Stimulated activated naive CD8-positive, alpha-beta T cell treated with anti-CD3 and anti-CD28 coated beads, Interleukin-15, Interleukin-2, amounts not matched to agents 100 ng/mL and 50 ng/mL, for 24 hours (primary cell): ENCODE measurements at regions not wholly inside any gene's neighbourhood (a gene's known extent, or its start where the extent isn't known, plus 50 kb on each side); places are given as distances from the start of the nearest gene placed in this dataset.

Source experiments
- H3K27ac Mint-ChIP-seq: one replicate; pipeline ENCODE4 v1.8.0; 2021; ENCODE audit warnings: mild to moderate bottlenecking, mixed read lengths
- H3K27me3 Mint-ChIP-seq: one replicate; pipeline ENCODE4 v1.8.0; 2021; ENCODE audit warnings: mixed read lengths
- H3K36me3 Mint-ChIP-seq: one replicate; pipeline ENCODE4 v1.8.0; 2021; ENCODE audit warnings: low read depth, mixed read lengths
- H3K4me1 Mint-ChIP-seq: one replicate; pipeline ENCODE4 v1.8.0; 2021; ENCODE audit warnings: low read depth, mixed read lengths
- H3K4me3 Mint-ChIP-seq: one replicate; pipeline ENCODE4 v1.8.0; 2021; ENCODE audit warnings: mild to moderate bottlenecking, mixed read lengths
- H3K9me3 Mint-ChIP-seq: one replicate; pipeline ENCODE4 v1.8.0; 2021; ENCODE audit warnings: mixed read lengths

DNA sequence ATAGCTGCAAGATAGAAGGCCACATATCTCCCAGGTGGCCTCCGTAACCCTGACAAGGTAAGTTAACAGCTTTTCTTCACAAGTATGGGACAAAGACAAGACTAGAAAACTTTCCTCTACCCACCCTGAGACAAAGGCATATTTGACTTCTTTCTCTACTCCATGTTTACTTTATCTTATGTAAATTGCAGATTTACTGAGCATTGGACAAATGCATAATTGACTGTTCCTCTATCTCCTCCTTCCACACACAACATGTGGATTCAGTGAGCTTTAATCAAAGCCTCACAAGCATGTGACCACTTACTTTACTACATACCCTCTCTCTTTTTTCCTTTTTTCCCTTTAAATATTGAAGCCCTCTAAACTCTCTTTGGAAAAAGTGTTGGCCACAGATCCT is 289.1 kb upstream of the TMTC1 start:
- no peak overlapping the region for H3K4me3 Mint-ChIP-seq
- H3K4me1 Mint-ChIP-seq = no peaks in the 10 kb centered on the region
- peaks cover 2% of the 10 kb centered on the region for H3K9me3 Mint-ChIP-seq
- no peaks in the 10 kb centered on the region for H3K27me3 Mint-ChIP-seq
- no peaks in the 10 kb centered on the region for H3K36me3 Mint-ChIP-seq
- no peak overlapping the region for H3K27ac Mint-ChIP-seq

DNA sequence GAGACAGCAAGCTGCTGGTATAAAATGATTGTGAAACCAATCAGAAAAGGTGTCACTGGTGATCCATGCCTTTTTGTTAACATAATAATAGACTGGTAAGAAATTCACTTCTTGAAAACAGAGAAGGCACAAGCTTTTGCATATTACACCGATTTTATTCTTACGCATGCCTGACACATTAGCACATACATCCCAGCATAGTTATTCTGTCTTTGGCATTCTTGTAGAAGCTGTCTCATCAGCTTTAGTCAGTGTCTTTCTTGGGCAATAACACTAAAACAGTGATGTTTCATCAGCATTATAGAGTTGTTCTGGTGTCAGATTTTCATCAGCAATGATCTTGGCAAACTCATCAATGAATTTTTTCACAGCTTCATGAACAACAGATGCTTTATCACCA is 283.4 kb upstream of the TMTC1 start:
- Mint-ChIP-seq H3K4me1 (no peaks in the 10 kb centered on the region), H3K4me3 (no peak overlapping the region), H3K27ac (no peak overlapping the region), H3K27me3 (no peaks in the 10 kb centered on the region), H3K36me3 (no peaks in the 10 kb centered on the region), H3K9me3 (no peaks in the 10 kb centered on the region)

DNA sequence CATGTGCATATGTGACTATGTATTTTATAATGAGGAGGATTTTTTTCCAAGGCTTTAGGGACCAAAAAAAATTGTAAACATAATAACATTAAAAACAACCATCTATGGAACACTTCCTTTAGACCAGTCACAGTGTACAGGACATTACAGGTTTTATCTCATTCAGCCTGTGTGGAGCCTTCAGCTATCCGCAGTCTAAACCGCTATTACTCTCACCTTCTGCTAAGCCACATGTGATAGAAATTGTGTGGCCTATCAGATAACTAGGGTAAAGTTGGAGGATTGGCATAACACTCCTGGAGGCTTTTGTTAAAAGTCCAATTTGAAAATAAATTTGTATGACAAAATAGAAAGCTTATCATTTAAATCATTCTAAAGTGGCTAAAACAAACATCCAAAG is 281.2 kb upstream of the TMTC1 start:
- Mint-ChIP-seq H3K27ac (no peak overlapping the region), H3K36me3 (no peaks in the 10 kb centered on the region), H3K4me3 (no peak overlapping the region), H3K27me3 (no peaks in the 10 kb centered on the region), H3K4me1 (no peaks in the 10 kb centered on the region), H3K9me3 (no peaks in the 10 kb centered on the region)

DNA sequence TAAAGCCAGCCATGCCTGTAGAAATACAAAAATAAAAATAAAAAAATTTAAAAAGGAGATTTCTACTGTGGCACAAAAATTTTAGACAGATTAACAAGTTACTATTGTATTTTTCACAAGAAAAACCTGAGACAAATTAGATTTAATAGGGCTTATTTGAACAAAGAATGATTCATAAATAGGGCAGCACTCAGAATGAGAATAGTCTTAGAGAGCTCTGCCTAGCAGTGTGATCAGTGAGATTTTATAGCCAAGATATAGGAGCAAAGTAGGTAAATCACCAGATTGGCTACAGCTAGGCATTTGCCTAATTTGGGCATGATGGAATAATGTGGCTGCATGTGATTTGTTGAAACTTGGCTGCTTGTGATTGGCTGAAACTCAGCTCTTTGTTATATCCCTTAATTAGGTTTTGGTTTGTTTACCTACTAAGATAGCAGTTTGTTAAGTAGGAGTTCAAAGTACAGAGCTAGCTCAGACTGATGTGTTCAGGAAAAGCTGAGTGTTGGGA is 279.7 kb upstream of the TMTC1 start:
- no peak overlapping the region for H3K27ac Mint-ChIP-seq

DNA sequence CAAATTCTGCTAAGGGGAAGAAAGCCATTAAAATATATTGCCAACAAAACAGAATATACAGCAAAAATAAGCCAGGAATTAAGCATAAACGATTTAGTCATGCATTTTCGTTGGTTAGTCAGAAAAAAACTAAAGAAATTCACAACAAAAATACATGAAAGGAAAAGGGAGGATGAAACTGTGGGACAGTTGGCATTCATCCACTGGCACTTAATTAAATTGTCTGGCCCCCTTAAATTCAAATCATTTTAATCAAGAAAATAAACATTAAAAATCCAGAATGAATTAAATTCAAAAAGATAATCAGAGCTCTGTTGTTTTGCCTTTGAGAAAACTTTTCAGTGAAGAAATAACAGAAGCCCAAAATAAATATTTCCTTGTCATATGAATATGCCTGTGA is 264.6 kb upstream of the TMTC1 start:
- Mint-ChIP-seq H3K27ac (no peak overlapping the region), H3K36me3 (no peaks in the 10 kb centered on the region), H3K9me3 (peaks cover 3% of the 10 kb centered on the region), H3K27me3 (no peaks in the 10 kb centered on the region), H3K4me3 (no peak overlapping the region), H3K4me1 (no peaks in the 10 kb centered on the region)

More for the DNA sequence above, 279.7 kb upstream of the TMTC1 start:
- H3K27me3 Mint-ChIP-seq = no peaks in the 10 kb centered on the region
- H3K4me3 Mint-ChIP-seq = no peak overlapping the region
- no peaks in the 10 kb centered on the region for H3K9me3 Mint-ChIP-seq
- H3K4me1 Mint-ChIP-seq = no peaks in the 10 kb centered on the region
- H3K36me3 Mint-ChIP-seq = no peaks in the 10 kb centered on the region

DNA sequence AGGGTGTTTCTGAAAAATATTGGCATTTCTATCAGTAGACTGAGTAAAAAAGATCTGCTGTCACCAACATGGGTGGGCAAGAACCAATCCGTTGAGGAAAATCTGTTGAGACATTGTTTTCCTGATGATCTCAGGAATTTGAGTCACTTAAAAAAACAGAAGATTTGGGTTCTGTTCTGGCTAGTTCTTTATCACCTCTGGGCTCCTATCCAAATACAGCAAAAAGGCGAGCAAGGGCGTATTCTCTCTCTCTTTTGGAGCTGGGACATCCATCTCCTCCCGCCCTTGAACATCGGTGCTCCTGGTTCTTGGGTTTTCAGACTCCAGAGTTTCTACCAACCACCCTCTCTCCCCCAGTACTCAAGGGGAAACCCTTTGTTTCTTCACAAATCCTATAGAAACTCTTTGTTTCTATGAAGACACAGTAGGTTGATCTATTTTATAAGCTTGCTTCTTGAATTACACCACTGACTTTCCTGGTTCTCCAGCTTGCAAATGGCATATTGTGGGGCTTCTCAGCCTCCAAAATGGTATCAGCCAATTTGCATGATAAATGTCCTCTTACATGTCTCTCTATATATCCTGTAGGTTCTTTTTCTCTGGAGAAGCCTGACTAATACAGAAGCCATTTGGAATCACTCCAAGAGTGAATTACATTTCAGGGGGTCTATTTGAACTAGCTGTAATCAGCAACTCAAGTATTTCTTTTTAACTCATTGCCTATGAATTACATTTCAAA is 263.9 kb upstream of the TMTC1 start:
- Mint-ChIP-seq H3K36me3 (no peaks in the 10 kb centered on the region), H3K4me3 (no peak overlapping the region), H3K9me3 (peaks cover 3% of the 10 kb centered on the region), H3K27ac (no peak overlapping the region), H3K4me1 (no peaks in the 10 kb centered on the region), H3K27me3 (no peaks in the 10 kb centered on the region)

DNA sequence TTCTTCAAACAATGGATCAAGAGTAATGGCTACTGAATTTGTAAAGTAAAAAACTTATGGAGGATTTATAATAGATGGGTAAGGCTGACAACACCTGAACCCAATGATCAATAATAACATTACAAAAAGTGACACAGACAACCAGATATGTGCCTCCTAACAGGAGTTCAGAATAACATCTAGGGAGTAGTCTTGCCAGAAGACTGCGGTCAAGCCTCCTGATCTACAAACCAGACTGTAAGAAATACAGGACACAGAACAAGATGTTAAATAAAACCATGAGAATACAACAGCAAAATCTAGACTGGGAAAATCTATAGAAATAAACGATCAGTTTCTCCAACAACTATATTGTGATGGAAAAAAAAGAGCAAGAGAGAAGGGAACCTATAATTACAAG is 262.6 kb upstream of the TMTC1 start:
- Mint-ChIP-seq H3K9me3 (peaks cover 3% of the 10 kb centered on the region), H3K4me3 (no peak overlapping the region), H3K27ac (no peak overlapping the region), H3K36me3 (no peaks in the 10 kb centered on the region), H3K4me1 (no peaks in the 10 kb centered on the region), H3K27me3 (no peaks in the 10 kb centered on the region)

DNA sequence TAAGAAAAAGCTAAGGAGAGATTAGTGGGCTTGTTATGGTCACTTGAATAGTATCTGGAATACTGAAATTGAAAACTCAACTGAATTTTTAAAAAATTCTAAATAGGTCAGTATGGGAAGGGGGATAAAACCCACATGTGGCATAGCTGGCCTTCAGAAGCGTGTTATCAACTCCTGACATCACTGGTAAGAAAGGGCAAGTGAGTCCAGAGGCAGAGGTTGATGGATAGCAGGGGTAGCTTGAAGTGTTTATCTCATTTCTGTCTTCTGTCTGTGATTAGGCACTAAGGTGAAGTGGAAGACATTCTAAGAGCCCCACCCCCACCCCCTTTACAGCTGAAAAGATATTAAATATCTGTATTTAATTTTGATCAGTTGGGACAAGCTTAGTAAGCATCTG is 261.4 kb upstream of the TMTC1 start:
- H3K27me3 Mint-ChIP-seq = no peaks in the 10 kb centered on the region
- H3K27ac Mint-ChIP-seq = no peak overlapping the region
- H3K36me3 Mint-ChIP-seq = no peaks in the 10 kb centered on the region
- no peak overlapping the region for H3K4me3 Mint-ChIP-seq
- no peaks in the 10 kb centered on the region for H3K4me1 Mint-ChIP-seq
- H3K9me3 Mint-ChIP-seq = peaks cover 6% of the 10 kb centered on the region

DNA sequence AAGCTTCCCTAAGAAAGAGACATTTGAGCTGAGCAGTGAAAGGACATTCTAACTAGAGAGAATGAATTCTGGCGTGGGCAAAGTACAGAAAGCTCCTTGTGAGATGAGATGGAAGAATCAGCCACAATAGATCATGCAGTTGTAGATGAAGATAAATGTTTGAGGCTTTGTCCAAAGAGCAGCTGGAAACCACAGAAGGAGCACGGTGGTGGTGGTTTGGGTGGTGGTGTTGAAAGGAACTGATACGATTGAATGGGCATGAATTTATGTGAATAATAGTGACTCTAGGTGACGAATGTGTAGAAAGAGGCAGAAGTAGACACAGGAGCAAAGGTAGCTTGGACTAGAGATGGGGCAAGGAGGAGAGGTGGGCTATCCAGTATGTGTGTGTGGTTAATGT is 260.5 kb upstream of the TMTC1 start:
- H3K36me3 Mint-ChIP-seq = no peaks in the 10 kb centered on the region
- no peaks in the 10 kb centered on the region for H3K4me1 Mint-ChIP-seq
- no peaks in the 10 kb centered on the region for H3K27me3 Mint-ChIP-seq
- H3K9me3 Mint-ChIP-seq = peaks cover 7% of the 10 kb centered on the region
- H3K27ac Mint-ChIP-seq = no peak overlapping the region
- no peak overlapping the region for H3K4me3 Mint-ChIP-seq

DNA sequence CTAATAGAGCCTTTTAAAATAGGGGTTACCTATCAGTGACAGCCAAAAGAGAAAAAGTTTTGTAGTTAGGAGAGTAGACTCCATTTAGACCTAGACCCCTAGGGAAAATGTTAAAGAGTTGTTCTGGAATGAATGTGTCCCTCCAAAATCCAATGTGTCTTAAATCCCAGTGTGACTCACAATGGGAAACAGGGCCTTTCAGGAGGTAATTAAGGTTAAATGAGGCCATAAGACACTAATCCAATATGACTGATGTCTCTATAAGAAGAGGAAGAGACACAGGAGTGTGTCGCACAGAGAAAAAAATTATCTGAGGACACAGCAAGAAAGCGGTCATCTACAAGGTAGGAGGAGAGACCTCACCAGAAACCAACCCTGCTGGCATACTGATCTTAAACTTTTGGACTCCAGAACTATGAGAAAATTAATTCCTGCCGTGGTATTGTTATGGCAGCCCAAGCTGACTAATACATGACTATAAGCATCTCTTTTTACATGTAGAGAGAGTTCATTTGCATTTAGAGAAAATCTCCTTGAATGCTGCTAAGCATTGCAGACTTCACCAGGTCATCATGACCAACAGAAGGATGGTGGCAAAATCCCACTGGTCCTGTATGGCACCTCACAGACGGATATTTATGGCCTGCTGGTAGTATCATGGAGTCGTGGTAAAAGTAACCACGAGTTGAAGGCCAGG is 259.6 kb upstream of the TMTC1 start:
- Mint-ChIP-seq H3K27me3 (no peaks in the 10 kb centered on the region), H3K9me3 (peaks cover 7% of the 10 kb centered on the region), H3K36me3 (no peaks in the 10 kb centered on the region), H3K4me1 (no peaks in the 10 kb centered on the region), H3K4me3 (no peak overlapping the region), H3K27ac (no peak overlapping the region)

DNA sequence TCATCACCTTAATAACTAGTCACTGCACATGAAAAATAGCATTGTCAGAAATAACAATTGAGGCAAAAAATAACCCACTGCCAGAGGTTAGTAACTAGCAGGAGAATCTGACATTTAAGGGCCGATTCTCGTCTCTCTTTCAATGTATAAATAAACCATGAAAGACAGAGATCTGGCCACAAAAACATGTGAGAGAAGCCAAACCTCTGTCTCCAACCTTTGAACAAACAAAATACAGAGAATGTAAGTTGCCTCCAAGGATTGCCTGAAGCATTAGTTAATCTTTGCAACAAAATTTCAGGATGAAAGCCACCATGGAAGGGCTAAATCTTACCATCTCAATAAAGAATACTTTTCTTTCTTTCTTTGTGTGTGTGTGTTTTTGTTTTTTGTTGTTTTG is 257.4 kb upstream of the TMTC1 start:
- H3K9me3 Mint-ChIP-seq = peaks cover 7% of the 10 kb centered on the region
- H3K27me3 Mint-ChIP-seq = no peaks in the 10 kb centered on the region
- no peaks in the 10 kb centered on the region for H3K36me3 Mint-ChIP-seq
- H3K4me1 Mint-ChIP-seq = no peaks in the 10 kb centered on the region
- H3K4me3 Mint-ChIP-seq = no peak overlapping the region
- no peak overlapping the region for H3K27ac Mint-ChIP-seq

DNA sequence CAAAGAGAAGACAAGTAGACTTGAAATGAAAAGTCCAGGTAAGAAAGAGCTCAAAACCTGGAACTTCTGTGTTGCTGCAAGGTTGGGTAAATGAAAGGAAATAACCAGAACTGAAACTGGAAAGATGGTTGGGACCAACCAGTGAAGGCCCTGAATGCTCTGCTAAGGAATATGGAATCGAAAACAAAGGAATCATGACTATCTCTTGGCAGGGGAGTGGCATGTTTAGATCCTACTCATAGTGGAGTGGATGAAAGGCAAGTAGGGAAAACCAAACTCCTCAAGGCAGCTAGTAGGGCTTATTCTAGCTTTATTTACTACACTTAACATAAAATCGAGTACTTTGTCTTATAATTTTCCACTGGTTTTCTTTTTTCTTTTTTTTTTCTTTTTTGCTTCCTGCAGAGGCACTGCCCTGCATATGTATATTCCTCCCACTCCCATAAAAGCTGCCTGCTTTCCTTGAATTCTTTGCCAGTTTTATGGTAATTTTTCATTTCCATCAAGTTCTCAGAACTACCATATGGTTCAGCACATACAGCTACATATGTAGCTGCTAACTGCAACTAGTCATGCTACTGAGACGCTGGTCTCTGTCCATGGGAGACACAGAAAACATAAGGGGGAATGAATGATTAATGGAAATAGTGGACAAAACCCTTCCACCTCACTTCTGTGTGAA is 247.1 kb upstream of the TMTC1 start:
- Mint-ChIP-seq H3K27ac (no peak overlapping the region), H3K4me1 (no peaks in the 10 kb centered on the region), H3K4me3 (no peak overlapping the region), H3K9me3 (peaks cover 5% of the 10 kb centered on the region), H3K27me3 (no peaks in the 10 kb centered on the region), H3K36me3 (no peaks in the 10 kb centered on the region)

DNA sequence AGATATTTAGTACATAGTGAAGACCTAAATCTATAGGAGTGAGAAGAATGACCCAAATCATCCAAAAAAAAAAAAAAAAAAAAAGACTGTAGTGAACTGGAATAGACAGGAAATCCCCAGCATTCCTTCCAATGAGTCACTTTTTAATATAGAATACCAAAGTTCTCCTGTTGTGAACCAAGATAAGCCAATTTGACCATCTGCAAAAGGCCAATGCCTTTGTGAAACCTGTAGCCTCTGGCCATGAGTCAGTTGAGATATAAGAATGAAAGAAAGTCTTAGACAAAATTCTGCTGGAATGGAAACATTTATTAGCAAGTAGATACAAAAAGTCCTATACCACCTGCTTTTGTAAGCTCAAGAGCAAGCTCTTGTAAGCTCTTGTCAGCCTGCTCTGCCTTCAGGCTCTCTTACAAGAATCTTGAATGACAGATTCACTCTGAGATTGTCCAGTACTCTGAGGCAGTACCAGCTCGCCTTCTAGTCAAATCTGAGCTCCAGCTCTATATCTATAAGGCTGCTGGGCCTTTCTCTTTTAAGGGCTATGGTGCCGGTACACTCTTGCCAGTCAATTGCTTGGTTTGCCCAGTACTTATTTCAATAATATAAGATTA is 243.0 kb upstream of the TMTC1 start:
- Mint-ChIP-seq H3K36me3 (no peaks in the 10 kb centered on the region), H3K4me3 (no peak overlapping the region), H3K9me3 (no peaks in the 10 kb centered on the region), H3K4me1 (no peaks in the 10 kb centered on the region), H3K27me3 (no peaks in the 10 kb centered on the region), H3K27ac (no peak overlapping the region)

DNA sequence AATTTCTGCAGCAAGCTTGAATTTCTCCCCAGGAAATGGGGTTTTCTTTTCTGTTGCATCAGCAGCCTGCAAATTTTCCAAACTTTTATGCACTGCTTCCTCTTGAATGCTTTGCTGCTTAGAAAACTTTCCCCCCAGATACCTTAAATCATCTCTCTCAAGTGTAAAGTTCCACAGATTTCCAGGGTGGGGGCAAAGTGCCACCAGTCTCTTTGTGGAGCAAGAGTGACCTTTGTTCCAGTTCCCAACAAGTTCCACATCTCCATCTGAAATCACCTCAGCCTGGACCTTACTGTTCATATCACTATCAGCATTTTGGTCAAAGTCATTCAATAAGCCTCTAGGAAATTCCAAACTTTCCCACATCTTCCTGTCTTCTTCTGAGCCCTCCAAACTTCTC is 241.6 kb upstream of the TMTC1 start:
- Mint-ChIP-seq H3K4me1 (no peaks in the 10 kb centered on the region), H3K9me3 (no peaks in the 10 kb centered on the region), H3K36me3 (no peaks in the 10 kb centered on the region), H3K27me3 (no peaks in the 10 kb centered on the region), H3K27ac (no peak overlapping the region), H3K4me3 (no peak overlapping the region)

DNA sequence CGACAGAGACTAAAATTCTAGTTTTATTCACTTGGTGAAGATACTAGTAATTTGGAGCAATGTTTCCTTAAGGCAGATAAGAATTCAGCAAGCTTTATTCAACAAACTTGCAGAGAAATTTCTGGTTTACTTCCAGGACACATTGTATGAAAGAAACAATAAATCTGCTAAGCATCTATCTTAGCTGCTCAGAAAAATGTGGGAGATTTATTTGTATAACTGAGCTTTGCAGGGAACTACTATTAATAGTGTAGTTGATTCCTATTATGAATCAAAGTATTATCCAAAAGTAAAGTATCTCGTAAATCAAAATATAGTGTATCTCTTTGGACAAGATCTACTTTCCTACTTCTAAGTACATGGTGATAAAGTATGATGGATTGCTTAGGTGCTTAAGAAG is 239.4 kb upstream of the TMTC1 start:
- Mint-ChIP-seq H3K27me3 (no peaks in the 10 kb centered on the region), H3K9me3 (no peaks in the 10 kb centered on the region), H3K4me1 (no peaks in the 10 kb centered on the region), H3K27ac (no peak overlapping the region), H3K4me3 (no peak overlapping the region), H3K36me3 (no peaks in the 10 kb centered on the region)
